Neural cell (in vitro differentiated cells): ENCODE measurements at regions not wholly inside any gene's neighbourhood (a gene's known extent, or its start where the extent isn't known, plus 50 kb on each side); places are given as distances from the start of the nearest gene placed in this dataset.

Experiments used
- H2AFZ ChIP-seq: fragments of 200-600, 300-800 bp; sonication (generic), shearing (Covaris generic); 2 replicates; pipeline ENCODE4 v1.6.0; 2014; ENCODE audit warnings: low read depth, mild to moderate bottlenecking, antibody characterized with exemption, low read length, moderate library complexity
- H3F3A ChIP-seq: fragments of 200-600 bp; shearing (Covaris generic); 2 replicates; pipeline ENCODE4 v1.6.1; 2016; ENCODE audit warnings: mild to moderate bottlenecking, moderate library complexity, mixed read lengths, antibody characterized with exemption, low read length; ENCODE audit not compliant: insufficient read depth, poor library complexity, severe bottlenecking
- H3K27ac ChIP-seq: fragments of 200-600, 300-800 bp; sonication (generic), shearing (Covaris generic); 2 replicates; pipeline ENCODE4 v1.5.1; 2014; ENCODE audit warnings: mild to moderate bottlenecking, low read length, moderate library complexity
- H3K27me3 ChIP-seq: fragments of 300-800, 200-600 bp; sonication (generic), shearing (Covaris generic); 2 replicates; pipeline ENCODE4 v1.6.0; 2014; ENCODE audit warnings: mild to moderate bottlenecking, low read depth, low read length, moderate library complexity; ENCODE audit not compliant: insufficient read depth
- H3K36me3 ChIP-seq: fragments of 300-800, 200-600 bp; sonication (generic), shearing (Covaris generic); 2 replicates; pipeline ENCODE4 v1.5.1; 2014; ENCODE audit warnings: mild to moderate bottlenecking, antibody characterized with exemption, low read length, moderate library complexity; ENCODE audit not compliant: insufficient read depth
- H3K4me2 ChIP-seq: fragments of 300-800, 200-600 bp; sonication (generic), shearing (Covaris generic); 2 replicates; pipeline ENCODE4 v1.6.0; 2014; ENCODE audit warnings: mild to moderate bottlenecking, low read length
- H3K4me3 ChIP-seq: fragments of 300-800, 200-600 bp; sonication (generic), shearing (Covaris generic); 2 replicates; pipeline ENCODE4 v1.5.1; 2014; ENCODE audit warnings: mild to moderate bottlenecking, low read length, moderate library complexity
- H3K79me2 ChIP-seq: fragments of 200-600 bp; shearing (Covaris generic); replicated peaks from 2 replicates; pipeline ENCODE4 v1.6.0; 2014; ENCODE audit warnings: mild to moderate bottlenecking, low read length, moderate library complexity; ENCODE audit not compliant: insufficient read depth
- H3K9ac ChIP-seq: fragments of 300-800, 200-600 bp; sonication (generic), shearing (Covaris generic); 2 replicates; pipeline ENCODE4 v1.6.1; 2016; ENCODE audit warnings: mild to moderate bottlenecking, low read length, mixed read lengths
- H3K9me2 ChIP-seq: fragments of 200-600 bp; shearing (Covaris generic); 2 replicates; pipeline ENCODE4 v1.6.1; 2016; ENCODE audit warnings: mild to moderate bottlenecking, low read length, mixed read lengths; ENCODE audit not compliant: insufficient read depth
- H3K9me3 ChIP-seq: fragments of 200-600, 300-800 bp; sonication (generic), shearing (Covaris generic); 2 replicates; pipeline ENCODE4 v1.6.1; 2016; ENCODE audit warnings: mild to moderate bottlenecking, mixed run types, low read length, moderate library complexity, mixed read lengths
- H4K20me1 ChIP-seq: fragments of 200-600 bp; shearing (Covaris generic); 2 replicates; pipeline ENCODE4 v1.6.1; 2016; ENCODE audit warnings: mild to moderate bottlenecking, mixed run types; ENCODE audit not compliant: insufficient read depth
- CTCF ChIP-seq: fragments of 450-650 bp; IDR thresholded peaks from 2 replicates; pipeline ENCODE4 v1.5.1; 2014; ENCODE audit warnings: antibody characterized with exemption, mild to moderate bottlenecking, moderate library complexity; ENCODE audit not compliant: poor library complexity, severe bottlenecking
- EP300 ChIP-seq: fragments of 450-650 bp; conservative IDR thresholded peaks from 2 replicates; pipeline ENCODE4 v1.6.1; 2014; ENCODE audit warnings: antibody characterized with exemption, mild to moderate bottlenecking, moderate library complexity; ENCODE audit not compliant: poor library complexity, severe bottlenecking
- EZH2 ChIP-seq: fragments of 200-600, 300-800 bp; shearing (Covaris generic), sonication (generic); IDR thresholded peaks from 2 replicates; pipeline ENCODE4 v1.6.1; 2014; ENCODE audit warnings: antibody characterized with exemption, low read length, borderline replicate concordance, mild to moderate bottlenecking; ENCODE audit not compliant: insufficient read depth, poor library complexity, severe bottlenecking
- MXI1 ChIP-seq: fragments of 450-650 bp; conservative IDR thresholded peaks from 2 replicates; pipeline ENCODE4 v1.6.1; 2014; ENCODE audit warnings: antibody characterized with exemption, mild to moderate bottlenecking; ENCODE audit not compliant: poor library complexity, severe bottlenecking
- POLR2AphosphoS5 ChIP-seq: IDR thresholded peaks from 2 replicates; pipeline ENCODE4 v1.6.1; 2012
- RAD21 ChIP-seq: fragments of 450-650 bp; conservative IDR thresholded peaks from 2 replicates; pipeline ENCODE4 v1.6.1; 2014; ENCODE audit warnings: antibody characterized with exemption, mild to moderate bottlenecking, moderate library complexity
- REST ChIP-seq: IDR thresholded peaks from 2 replicates; pipeline ENCODE4 v1.6.1; 2012; ENCODE audit warnings: borderline replicate concordance
- SMC3 ChIP-seq: fragments of 450-650 bp; conservative IDR thresholded peaks from 2 replicates; pipeline ENCODE4 v1.6.1; 2014; ENCODE audit warnings: antibody characterized with exemption, mild to moderate bottlenecking, moderate library complexity; ENCODE audit not compliant: poor library complexity
- TAF1 ChIP-seq: IDR thresholded peaks from 2 replicates; pipeline ENCODE4 v1.6.1; 2012; ENCODE audit warnings: low read depth

- H3K27ac ChIP-seq: no peak overlapping the region
- H4K20me1 ChIP-seq: no peaks in the 10 kb centered on the region
- H3K36me3 ChIP-seq: no peaks in the 10 kb centered on the region
- no peaks in the 10 kb centered on the region for H3K9me3 ChIP-seq
- no peaks in the 10 kb centered on the region for H3K27me3 ChIP-seq
- H3K4me2 ChIP-seq: no peak overlapping the region
- H3K79me2 ChIP-seq: no peaks in the 10 kb centered on the region
- no peak overlapping the region for H2AFZ ChIP-seq
- H3F3A ChIP-seq: no peaks in the 10 kb centered on the region
- H3K9ac ChIP-seq: no peak overlapping the region
- H3K9me2 ChIP-seq: no peaks in the 10 kb centered on the region
- TF ChIP-seq TAF1: no peak
- no peak for TF ChIP-seq EP300
- no peak for TF ChIP-seq MXI1
- TF ChIP-seq POLR2AphosphoS5: no peak
- TF ChIP-seq REST: no peak
- no peak for TF ChIP-seq CTCF
- TF ChIP-seq EZH2: no peak
- no peak for TF ChIP-seq RAD21
- TF ChIP-seq SMC3: no peak
- no peak overlapping the region for H3K4me3 ChIP-seq
These were observed 58.8 kb upstream of the ADGRA1 start for GRCh38 chr10:133028956-133029355.

- TF ChIP-seq POLR2AphosphoS5 (no peak), TAF1 (no peak), SMC3 (no peak), REST (no peak)
- H3K9ac ChIP-seq: no peak overlapping the region
- no peaks in the 10 kb centered on the region for H3K36me3 ChIP-seq
- no peak overlapping the region for H3K4me2 ChIP-seq
- H3K79me2 ChIP-seq: no peaks in the 10 kb centered on the region
- no peaks in the 10 kb centered on the region for H3F3A ChIP-seq
- no peak overlapping the region for H3K27ac ChIP-seq
- H3K27me3 ChIP-seq: no peaks in the 10 kb centered on the region
- no peaks in the 10 kb centered on the region for H3K9me3 ChIP-seq
- no peak overlapping the region for H3K4me3 ChIP-seq
- no peaks in the 10 kb centered on the region for H4K20me1 ChIP-seq
- H2AFZ ChIP-seq: no peak overlapping the region
- H3K9me2 ChIP-seq: no peaks in the 10 kb centered on the region
These were observed 59.6 kb upstream of the ADGRA1 start for GRCh38 chr10:133028158-133028557.
